ENCODE measurements at regions not wholly inside any gene's neighbourhood (a gene's known extent, or its start where the extent isn't known, plus 50 kb on each side); places are given as distances from the start of the nearest gene placed in this dataset.

DNA sequence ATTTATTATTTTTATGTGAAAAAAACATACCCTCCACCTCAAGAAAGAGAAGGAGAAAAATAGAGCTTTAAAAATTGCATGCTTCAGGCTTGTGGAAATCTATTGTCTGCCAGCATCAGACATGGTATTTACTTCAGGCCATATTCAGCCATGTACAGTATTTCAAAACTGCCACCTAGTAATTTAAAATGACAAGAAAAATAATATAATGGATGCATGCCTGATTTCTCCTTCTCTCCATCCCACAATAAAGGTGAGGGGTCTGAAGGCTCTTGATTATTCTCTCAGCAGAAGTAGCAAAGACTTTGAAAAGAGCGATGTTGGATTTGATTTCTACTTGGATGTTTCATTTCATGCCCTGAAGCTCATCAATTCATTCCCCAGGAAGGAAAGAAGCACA is 250.7 kb downstream of the TBC1D4 start:
- no peak for DNase-seq

DNA sequence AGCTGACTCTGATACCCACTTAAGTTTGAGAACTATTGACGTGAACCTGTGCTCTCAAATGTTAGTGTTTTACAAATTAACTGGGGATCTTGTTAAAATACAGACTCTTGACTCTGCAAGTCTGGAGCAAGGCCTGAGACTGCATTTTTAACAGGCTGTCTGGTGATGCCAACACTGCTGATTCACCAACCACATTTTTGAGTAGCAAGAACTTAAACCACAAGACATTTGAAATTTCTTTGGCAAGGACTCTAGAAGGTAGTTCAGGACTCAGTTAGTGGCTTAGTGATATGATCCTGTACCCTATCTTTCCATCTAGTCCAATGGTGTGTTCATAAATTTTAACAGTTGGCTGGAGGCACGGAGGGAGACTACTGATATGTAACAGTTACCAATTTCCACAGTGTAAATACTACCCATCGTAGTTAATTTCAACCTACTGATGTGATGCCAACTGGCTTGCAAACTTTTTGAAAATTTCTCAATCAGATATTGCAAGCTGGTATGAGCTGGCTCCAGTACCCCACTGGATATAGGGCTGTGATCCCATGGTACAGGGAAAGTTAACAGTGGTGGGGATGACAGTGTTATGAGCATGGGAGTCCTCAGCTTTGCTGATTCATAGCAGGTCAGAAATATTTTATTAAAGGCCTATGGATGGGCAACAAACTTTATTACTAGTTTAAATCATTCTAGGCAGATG is 255.1 kb downstream of the TBC1D4 start:
- peak; percentile 92 for DNase-seq

DNA sequence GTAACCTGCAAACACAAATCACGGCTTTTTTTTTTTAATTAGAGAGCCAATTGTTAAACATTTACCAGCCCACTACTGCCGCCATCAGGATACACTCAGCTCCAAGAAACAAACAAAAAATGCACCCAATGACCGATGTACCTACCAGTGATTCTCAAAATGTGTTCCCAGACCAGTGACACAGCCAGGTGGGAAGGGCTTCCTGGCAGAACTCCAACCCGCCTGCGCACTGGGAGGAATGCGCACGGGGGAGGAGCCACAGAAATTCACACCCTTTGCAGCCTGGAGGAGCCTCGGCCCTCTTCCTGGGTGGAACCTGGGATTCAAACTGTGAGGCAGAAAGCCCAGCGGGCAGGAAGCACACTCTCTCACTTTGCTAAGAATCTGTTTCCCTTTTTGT is 255.9 kb downstream of the TBC1D4 start:
- DNase-seq = no peak

DNA sequence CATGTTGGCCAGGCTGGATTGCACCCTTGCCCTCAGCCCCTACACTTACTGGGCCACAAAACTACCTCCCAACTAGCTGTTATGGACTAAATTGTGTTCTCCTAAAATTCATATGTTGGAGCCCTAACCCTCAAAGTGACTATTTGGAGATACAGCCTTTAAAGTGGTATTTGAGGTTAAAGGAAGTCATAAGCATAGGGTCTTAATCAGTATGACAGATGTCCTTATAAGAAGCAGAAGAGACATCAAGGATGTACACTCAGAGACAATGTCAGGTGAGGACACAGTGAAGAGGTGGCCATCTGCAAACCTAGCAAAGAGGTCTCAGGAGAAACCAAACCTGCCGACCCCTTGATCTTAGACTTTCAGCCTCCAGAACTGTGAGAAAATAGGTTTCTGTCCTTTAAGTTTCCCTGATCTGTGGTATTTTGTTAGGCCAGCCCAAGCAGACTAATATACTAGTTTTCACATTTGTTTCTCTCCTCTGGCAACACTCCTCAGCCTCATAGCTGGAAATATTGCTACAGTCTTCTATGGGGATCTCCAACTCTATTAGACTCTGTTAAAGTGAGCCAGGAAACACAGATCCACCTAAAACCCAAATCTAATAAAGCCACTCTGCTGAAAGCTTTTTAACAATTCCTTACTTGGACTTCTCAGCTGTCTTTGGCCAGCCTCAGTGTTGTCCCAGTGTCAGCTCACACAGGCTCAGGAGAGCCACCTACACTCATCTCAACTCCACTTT is 256.5 kb downstream of the TBC1D4 start:
- no peak for DNase-seq

DNA sequence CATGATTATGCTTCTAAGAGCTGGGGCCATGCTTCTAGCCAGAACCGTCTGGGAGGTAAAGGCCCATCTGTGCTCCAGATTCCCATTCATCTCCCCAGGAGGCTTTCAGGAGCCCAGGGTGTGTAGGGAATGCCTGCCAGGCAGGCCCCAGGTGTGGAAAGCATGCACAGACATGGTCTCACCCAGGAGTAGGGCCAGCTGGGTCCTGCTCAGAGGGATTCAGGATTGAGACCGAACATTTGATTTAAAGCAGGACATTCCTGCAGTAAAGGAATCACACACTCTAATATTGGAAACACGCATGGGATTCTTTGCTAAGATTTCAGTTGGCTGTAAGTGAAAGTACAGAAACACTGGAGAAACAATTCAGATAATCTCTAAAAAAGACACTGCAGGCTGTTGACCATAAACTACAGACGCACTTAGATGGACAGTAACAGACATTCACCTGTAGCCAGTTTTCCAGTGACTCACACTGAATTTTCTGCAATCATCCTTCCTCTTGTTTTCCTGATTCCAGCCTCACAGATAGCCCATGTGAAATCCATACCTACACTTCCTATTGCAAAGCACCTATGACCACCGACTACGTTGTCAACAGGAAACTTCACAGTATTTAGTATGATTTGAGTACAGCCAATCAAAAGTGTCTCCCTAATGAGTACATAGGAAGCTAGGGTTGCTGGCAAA is 257.8 kb downstream of the TBC1D4 start:
- DNase-seq = peak; percentile 50

DNA sequence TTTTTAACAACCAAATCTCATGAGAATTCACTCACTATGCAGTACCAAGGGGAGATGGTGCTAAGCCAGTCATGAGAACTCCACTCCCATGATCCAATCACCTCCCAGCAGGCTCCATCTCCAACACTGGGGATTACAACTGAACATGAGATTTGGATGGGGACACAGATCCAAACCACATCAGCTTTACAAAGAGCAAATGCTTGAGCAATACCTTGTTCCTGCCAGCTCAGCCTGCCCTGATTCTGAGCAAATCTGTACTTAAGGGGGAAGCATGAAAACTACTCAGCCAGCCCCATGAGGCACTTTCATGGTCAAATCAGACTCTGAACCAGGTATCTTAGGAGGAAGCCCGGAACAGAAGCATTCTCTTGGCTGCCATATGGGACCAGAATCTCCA is 259.9 kb downstream of the TBC1D4 start:
- peak; percentile 35 for DNase-seq

DNA sequence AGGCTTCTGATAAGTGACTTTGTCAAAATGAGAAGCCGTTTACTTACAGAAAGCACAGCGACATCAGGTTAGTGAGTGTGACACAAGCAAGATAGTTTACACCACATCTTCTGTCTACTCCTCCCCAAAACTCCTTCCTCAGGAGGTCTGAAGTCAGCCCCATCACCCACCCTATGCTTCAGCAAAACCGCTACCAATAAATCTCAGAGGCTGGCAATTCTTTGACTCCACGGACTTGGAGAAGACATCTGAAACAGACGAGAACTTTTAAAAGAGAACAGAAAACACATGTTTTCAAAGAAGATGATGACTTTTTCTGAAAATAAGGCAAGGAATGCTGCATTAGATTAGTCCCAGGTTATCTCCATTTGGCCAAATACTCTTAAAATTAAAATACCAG is 261.1 kb downstream of the TBC1D4 start:
- DNase-seq = peak; percentile 67

DNA sequence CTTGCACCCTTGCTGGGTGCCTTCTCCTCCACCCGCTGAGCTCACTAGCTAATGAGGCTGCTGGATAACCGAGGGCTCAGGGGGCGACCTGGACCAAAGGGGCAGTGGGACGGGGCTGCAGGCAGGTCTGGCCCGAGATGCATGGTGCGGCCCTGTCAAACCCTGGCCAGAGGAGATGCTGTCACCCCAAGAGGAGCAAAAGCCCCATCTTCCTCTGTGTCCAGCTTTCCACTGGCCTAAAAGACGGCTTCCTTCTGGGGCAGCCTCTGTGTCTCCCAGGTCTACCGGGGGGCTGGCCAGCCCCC is 261.8 kb downstream of the TBC1D4 start:
- no peak for DNase-seq

GRCh38 chr13:75219479-75220237 is 262.3 kb downstream of the TBC1D4 start:
- DNase-seq = peak; percentile 78

DNA sequence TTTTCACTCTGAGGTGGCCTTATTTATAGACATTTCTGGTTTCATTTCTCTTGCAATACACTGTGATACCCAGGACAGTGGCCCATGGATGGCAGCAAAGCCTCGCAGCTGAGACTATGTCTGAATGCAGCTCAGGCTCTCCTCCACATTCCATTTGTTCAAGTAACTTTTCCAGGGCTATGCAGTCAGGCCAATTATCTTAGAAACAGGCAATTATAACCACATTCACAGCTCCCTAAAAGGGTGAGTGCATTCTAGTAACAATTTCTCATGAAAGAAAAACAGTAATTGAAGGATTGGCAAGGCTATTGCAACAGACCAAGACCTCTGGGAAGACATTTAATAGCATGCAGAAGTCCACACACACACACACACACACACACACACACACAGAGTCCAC is 264.0 kb downstream of the TBC1D4 start:
- peak; percentile 86 for DNase-seq

DNA sequence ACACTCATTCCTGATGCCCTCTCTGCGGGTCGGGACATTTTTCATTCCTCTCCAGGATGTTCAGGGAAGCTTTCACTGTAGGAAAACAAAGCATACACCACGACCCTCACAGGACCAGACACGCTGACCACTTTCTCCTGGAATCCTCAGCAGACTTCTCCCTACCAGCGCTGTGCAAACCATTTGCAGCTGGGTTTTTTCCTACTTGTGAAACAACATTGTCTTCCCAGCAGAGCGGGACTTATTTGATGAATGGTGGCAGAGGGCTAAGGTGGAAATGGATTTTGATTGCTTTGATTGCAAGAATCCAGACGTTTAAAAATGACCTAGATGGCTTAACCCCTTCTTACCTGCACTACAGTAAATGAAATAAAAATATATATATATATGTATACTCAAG is 265.9 kb downstream of the TBC1D4 start:
- no peak for DNase-seq

- no peak for DNase-seq
Observed at GRCh38 chr13:75214846-75215245, 267.1 kb downstream of the TBC1D4 start.

DNA sequence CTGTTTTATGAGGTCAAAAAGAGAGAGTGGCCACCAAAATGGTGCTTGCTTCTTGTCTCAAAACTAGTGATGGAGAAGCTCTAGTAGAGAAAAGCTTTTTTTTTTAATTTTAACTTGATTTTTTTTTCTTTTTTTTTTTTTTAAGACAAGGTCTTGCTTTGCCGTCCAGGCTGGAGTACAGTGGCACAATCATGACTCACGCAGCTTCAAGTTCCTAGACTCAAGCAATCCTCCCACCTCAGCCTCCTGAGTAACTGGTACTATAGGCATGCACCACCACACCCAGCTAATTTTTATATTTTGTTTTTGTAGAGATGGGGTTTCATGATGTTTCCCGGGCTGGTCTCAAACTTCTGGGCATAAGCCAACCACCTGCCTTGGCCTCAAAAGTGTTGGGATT is 279.0 kb downstream of the TBC1D4 start:
- DNase-seq = no peak

DNA sequence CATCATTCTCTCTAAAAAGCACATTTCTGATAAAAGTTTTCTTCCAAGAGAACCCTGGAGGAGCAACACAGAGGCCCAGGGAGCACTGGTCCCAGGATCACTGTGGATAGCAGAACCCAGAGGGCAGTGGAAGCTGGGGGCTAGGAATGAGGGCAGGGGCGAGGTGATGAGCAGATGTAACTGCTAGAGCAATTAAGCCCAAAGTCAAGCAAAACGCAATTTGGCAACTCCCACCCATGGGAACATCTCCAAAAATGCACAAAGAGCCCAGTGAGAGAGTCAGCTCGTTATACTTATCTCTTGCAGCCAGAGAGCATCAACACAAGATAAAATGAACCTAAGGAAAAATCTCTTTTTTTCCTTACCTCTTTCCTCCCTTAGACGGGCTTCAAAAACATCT is 284.2 kb downstream of the TBC1D4 start:
- DNase-seq = no peak

GRCh38 chr13:75196147-75196837 is 285.7 kb downstream of the TBC1D4 start:
- DNase-seq = peak; percentile 56

DNA sequence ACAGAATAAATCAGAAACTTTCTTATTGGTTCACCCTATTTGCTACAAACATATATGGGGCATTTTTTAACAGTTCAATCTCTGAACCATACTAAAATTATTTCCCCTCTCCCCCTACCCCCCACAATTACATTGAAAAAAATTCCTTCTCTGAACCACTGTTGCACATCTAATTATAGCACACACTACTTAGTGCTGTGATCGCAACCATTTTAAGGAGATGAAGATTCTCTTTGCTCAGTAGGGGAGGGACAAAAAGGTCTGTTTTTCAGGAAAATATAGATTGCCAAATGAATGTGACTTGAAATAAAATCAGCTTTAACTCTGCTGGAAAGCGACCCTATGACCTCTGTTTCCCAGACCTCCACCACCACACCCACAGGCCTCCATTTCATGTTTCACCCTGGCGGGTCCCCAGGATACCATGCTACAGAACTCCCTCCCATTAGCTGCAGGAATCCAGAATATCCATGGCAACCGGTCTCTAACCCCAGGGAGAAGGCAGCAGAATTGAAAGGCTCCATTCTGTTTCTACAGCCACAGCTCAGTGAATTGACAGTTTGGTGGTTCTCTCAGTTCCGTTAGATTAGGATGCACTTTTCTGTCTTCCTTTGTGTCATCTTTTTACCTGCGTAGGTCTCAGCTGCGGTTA is 286.3 kb downstream of the TBC1D4 start:
- DNase-seq = no peak

GRCh38 chr13:75194717-75195462 is 287.1 kb downstream of the TBC1D4 start:
- DNase-seq = no peak

DNA sequence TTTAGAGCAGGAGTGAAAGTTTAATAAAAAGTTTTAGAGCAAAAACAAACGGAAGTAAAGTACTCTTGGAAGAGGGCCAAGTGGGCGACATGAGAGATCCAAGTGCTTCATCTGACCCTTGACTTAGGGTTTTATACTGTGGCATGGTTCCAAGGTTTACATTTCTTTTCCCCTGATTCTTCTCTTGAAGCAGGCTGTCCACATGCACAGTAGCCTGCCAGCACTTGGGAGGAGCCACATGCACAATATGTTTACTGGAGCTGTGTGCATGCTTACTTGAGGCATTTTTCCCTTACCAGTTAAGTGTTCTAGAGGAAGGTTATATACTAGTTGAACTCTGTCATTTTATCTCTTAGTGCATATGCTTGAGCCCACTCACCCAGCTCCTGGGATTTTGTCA is 295.6 kb downstream of the TBC1D4 start:
- no peak for DNase-seq

GRCh38 chr13:75181906-75182305 is 300.1 kb downstream of the TBC1D4 start:
- peak; percentile 78 for DNase-seq

DNA sequence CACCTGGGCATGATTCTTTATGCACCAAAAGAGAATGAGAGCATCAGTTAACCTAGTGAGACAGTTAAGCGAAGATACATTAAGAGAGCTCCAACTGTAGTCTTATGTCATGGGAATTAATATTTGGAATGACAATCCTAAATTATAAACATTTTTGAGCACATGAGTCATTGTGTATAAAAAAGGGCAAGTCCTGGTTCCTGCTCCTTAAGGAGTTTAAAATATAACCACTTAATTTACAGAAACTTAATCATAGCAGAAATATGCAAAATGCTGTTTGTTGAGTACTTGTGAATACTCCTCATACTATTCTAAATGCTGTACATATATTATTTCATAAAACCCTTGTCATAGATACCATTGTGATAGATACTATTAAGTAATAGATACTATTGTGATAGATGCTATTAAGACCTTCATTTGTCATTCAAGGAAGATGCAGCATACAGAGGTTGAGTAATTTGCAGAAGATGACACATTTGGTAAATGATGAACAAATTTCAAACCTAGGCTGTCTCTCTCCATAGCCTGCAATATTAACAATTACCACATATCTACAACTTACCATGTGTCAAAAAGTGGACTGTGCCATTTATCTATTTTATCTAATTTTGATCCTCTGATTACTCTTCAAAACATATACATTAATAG is 301.0 kb downstream of the TBC1D4 start:
- DNase-seq = peak; percentile 83

DNA sequence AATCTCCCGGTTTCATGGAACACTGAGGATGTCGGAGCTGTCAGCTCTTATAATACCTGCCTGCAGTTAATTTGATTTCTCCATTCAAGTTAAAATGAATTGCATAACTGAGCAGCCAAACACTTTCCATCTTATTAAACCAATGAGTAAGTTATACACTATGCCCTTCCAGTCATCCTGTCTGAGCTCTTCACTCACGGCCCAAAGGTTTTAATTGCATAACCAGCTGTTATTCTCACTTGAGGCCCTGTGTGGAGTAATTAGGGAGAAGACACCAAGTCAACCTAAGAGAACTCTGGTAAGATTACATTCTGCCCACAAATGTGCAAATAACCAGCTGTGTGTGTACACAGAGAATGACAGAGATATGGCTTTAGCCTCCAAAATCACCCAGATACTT is 303.5 kb downstream of the TBC1D4 start:
- DNase-seq = peak; percentile 17

All from fibroblast of skin of right quadriceps (primary cell).